ENCODE measurements at regions not wholly inside any gene's neighbourhood (a gene's known extent, or its start where the extent isn't known, plus 50 kb on each side); places are given as distances from the start of the nearest gene placed in this dataset.

DNA sequence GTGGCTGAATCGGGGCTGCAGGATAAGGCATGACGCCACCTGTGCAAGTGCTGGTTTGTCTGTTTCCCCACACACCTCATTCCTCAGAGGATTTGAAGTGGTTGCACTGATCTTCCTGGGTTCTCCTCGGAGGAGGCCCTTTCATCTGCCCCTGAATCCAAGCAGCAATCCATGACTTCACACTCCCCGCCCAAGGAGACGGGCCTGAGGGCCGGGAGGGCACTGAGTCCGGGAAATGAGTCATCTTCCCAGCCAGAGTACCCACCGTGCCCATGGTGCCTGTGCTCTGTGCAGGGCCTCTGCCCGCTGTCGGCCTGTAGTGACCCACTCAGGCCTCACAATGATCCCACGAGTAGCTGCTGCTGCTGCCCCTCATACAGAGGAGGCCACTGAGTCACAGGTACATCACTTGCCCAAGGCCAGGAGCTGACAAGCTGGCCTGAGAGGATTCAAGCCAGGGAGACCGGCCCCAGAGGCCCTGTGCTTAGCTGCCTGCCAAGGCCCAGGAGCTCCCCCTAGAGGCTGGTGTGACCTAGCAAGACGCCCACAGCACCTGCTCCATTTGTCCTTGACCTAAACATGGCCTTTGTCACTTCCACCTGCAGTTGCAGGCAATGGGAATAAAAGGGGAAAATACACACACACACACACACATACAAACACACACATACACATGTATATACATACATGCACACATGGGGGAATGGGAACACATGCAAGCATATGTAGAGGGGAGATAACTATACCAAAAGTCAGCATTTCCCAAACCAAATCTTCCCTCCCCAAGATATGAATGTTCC lies 240.0 kb downstream of the C16orf95 start:
- TF ChIP-seq, protein P1, sequence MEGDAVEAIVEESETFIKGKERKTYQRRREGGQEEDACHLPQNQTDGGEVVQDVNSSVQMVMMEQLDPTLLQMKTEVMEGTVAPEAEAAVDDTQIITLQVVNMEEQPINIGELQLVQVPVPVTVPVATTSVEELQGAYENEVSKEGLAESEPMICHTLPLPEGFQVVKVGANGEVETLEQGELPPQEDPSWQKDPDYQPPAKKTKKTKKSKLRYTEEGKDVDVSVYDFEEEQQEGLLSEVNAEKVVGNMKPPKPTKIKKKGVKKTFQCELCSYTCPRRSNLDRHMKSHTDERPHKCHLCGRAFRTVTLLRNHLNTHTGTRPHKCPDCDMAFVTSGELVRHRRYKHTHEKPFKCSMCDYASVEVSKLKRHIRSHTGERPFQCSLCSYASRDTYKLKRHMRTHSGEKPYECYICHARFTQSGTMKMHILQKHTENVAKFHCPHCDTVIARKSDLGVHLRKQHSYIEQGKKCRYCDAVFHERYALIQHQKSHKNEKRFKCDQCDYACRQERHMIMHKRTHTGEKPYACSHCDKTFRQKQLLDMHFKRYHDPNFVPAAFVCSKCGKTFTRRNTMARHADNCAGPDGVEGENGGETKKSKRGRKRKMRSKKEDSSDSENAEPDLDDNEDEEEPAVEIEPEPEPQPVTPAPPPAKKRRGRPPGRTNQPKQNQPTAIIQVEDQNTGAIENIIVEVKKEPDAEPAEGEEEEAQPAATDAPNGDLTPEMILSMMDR (IDR thresholded peaks at IDR 0.05; ENCODE audit: low read depth, low read length), result peak; percentile 73
- TF ChIP-seq EZH2phosphoT487 (IDR thresholded peaks at IDR 0.05; ENCODE audit: low read depth), result no peak
